Stimulated activated CD4-positive, alpha-beta T cell treated with anti-CD3 and anti-CD28 coated beads, Interleukin-15, amount 100 ng/mL, for 24 hours (primary cell): ENCODE measurements at regions not wholly inside any gene's neighbourhood (a gene's known extent, or its start where the extent isn't known, plus 50 kb on each side); places are given as distances from the start of the nearest gene placed in this dataset.
A peak's percentile ranks its signal among the peaks of the same experiment; 100 is the strongest.

Source experiments
- DNase-seq: peaks from one replicate; pipeline ENCODE4 v3.0.0-alpha.2; 2020

DNA sequence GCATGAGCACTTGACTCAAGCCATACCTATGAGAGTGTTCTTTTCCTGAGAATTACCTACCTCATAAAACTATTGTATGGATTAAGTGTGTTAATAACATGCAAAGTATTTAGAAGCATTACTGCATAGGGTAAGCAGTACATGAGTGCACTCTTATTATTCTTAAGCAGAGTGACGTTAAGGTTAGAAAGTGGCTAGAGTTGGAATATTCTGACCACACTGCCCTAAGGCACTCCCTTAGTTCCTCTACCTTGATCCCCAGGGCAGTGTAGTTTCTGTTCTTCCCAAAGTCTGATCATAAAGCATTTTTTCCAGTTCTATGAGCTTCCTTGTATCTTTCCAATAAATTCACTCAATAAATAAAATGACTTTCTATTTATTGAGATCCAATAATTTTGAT lies 189.2 kb downstream of the PCSK1 start:
- DNase-seq = no peak

DNA sequence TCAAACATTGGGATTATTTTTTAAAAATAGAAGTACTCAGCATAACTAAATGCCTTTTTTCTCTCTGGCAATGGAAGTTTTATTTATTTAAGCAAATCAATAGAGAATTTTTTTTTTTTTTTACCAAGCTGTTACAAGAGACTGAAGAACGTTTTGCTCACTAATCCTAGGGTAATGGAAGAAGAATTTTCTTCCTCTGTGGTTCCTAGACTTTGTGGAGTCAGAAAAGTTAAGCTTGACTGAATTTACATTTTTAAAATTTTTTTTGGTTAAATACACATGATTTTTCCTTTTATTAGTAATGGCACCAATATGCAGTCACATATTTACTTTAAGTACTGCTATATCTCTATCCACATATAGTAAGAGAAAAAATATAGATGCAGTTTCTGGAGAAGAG lies 189.8 kb downstream of the PCSK1 start:
- no peak for DNase-seq

DNA sequence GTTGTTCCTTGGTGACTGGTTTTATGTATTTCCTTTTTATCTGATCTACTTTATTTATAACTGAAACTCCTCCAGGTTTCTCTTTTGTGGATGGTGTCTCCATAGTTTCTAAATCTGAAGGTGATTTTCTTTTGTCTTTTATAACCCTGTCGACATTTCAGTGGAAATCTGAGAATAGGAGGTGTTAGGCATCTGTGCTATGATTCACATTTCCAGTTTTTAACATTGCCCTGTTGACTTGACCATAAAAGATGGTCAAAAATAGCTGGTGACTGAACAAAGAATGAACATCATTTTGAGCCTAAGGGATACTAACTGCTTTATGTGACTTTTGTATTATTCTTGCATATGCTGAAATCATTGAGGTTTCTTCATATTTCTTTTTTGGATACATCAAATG lies 190.5 kb downstream of the PCSK1 start:
- no peak for DNase-seq

DNA sequence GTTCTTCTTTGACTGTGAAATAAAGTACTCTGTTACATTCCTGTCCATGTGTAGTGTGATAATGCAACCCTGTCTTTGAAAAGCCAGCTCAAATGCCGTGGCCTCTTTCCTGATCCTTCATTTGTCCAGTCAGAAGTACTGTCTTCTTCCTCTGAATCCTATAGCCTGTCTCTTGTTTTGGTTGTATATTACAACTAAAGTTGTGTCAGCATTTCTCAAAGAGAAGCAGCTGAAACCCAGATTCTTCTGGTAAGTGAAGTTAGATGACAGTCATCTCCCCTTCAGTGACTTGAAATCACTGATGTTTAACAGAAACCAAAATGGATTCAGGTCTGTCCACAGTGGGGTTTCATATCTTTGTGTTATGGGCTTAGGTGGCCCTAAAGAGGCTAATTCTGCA lies 196.2 kb downstream of the PCSK1 start:
- no peak for DNase-seq

DNA sequence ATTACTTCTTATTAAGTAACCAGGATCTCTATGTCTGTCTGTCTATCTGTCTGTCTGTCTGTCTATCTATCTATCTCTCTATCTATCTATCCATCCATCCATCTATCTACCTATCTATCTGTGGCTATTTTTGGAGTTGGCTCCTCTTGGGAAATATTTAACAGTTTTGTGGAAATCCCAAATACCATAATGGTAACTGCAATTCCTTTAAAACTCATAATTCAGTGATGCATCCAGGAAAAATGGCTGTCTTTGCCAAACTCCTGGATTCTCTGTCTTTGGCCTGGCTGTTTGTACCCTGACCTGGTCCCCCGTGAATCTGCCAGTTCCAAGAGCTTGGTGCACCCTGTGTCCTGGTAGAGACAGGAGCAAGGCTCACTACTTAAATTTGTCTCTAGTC lies 197.0 kb downstream of the PCSK1 start:
- no peak for DNase-seq

DNA sequence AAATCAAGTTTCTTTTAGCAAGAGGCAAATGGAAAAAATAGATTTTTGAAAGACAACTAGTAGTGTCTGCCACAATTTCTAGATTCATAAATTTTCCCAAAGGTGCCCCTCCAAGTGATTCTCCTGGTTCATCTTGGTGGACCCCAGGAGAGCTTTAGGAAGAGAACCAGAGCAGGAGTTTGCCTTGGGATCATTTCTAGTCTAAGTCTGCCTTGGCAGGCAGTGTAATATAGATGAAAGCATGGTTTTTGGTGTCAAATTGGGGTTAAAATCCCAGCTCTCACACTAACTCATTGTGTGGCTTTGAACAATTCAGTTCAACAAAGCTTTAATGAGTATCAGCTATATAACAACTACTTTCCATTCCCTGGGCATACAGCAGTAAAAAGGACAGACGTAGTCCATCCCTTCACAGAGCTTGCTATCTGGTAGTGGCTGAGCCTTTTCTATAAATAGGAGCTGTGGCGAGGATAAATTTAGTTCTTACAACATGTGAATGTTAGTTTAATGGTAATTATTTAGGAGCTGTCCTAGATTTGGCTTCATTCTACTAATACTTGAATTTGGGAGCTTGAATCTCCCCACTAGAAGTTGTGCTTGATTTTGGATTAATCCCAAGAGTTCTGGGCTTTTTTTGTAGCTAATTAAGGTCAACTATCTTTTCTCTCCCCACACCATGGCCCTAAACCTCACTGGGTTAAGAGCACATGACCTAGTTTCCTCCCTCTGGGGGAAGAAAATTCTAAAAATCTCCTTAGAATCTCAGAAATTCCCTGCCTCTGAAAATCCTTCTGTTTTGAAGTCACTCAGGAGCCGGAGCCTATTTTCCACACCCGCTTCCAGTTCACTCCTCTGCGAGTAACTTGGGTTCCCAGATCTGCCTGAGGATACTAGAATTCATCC lies 197.8 kb downstream of the PCSK1 start:
- no peak for DNase-seq

DNA sequence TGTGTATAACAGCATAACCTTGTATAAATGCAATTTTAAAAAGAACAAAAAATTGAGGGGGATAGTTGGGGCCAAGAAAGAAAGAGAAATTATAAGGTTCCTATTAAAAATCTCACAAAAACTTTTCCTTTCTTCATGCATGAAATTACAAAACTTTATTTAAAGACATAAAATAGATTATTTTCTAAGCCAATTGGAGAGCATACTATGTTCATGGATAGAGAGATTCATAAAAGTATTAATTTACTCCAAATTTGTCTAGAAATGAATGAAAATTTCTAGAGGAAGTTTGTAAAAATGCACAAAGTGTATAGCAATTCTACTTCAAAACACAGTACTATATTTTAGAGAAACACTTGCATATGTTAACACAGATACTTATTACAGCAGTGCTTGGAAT lies 200.4 kb downstream of the PCSK1 start:
- DNase-seq = no peak

DNA sequence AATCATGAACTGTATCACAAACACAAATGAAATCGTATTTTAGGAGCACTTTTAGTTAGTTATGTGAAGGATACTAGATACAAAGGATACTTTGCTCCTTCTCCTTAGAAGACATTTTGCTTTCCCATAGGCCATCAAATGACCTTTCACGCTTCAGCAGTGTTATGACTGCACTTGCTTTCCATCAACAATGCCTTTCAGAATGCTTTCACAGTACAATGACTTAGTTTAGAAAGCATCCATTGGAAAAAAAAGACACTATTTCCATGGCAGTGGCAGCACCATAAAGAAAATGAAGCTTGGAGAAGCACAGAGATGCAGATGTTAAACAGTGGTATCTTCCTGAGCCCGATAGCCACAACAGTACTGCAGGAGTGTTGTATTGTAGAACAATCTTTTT lies 203.9 kb downstream of the PCSK1 start:
- DNase-seq = no peak

DNA sequence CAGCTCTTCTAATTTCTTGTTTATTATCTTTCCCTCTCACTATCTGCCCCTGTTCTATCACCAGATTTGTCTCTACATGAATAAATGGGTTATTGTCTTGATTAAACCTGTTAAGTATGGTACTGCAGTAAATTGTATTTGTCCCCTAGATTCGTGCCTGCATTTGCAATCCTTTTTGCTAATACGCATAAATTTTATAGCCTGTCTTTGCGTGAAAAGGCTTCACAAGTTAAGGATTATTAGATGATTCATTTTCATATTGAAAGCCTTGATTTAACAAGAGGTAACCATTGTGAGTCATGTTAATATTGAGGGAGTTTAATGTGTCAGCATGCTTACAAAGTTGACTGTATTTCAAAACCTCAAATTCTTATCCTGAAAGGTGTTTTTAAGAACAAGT lies 204.6 kb downstream of the PCSK1 start:
- DNase-seq = no peak

DNA sequence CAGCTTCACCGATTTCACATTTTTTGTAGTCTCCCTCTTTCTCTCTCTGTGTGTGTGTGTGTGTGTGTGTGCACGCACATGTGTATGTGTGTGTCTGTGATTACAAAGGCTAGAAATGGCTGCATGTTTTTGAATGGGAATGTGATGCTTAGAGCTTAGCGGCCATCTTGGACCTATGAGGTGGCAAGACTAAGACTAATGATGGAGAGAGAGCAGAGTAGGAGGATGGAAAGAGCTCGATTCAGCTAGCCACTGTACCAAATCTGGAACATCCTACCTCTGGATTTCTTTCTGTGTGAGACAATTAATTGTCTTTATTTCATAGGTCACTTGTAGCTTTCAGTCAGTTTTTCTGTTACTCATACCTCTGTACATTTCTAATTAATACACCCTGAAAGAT lies 205.1 kb downstream of the PCSK1 start:
- no peak for DNase-seq

DNA sequence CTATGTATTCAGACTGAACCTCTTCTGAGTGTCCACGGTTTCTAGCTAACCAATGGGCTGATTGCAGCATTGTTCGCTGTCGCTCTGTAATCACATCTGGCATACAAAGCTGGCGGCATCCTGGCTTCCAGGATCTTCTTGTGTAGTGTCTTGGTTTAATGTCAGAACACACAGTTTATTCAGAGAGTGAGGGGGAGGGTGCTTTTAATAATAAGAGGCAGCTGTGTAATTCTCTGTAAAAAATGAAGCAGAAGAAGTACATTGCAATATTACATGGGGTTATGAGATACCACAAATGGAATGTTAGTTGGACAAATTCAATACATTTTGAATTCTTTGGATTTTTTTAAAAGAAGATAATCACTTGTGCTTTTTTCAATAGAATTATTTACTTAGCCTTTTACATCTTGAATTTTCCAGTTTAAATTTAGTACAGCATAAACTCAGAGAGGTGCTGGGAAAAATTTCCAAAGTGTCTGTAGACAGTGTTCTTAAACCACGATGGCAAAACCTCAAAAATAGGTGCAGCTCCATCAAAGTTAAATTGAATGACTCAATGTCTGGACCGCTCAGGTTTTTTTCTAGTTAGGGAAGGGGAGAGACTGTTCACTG lies 206.0 kb downstream of the PCSK1 start:
- no peak for DNase-seq

DNA sequence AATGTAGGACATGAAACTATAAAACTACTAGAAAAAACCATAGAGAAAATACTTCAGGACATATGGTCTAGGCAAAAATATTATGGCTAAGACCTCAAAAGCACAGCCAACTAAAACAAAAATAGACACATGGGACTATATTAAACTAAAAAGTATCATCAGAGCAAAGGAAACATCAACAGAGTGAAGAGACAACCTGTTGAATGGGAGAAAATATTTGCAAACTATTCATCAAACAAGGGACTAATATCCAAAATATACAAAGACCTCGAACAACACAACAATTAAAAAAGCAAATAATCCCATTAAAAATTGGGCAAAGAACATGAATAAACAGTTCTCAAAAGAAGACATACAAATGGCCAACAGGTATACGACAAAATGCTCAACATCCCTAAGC lies 210.9 kb downstream of the PCSK1 start:
- no peak for DNase-seq

DNA sequence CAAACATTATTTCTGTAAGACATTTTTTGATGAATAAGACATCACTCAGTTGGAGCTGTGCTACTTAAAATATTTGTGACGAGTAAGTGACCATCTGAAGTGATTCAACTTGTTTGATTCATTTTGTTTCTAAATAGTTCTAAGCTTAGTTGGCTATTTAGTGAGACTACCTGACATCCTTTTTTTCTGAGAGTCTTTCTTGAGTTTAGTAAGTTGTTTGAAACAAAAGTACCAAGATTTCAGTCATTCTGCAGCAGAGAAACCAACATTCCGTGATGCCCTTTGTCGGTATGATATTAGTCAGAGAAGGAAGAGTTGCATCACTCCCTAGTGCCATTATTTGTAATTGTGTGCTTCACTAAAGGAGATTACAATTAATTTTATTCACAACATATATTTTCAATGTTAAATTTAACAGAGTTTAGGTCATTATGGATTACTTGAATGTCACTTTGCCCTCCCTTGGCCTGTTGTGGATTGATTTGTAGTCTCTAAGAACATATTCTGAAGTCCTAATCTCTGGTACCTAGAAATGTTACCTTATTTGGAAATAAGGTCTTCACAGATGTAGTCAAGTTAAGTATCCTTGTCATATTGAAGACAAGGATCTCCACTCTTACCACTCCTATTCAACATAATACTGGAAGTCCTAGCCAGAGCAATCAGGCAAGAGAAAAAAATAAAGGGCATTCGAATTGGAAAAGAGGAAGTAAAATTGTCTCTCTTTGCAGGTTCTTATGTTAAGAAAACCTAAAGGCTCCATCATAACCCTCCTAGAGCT lies 212.2 kb downstream of the PCSK1 start:
- peak; percentile 19 for DNase-seq

DNA sequence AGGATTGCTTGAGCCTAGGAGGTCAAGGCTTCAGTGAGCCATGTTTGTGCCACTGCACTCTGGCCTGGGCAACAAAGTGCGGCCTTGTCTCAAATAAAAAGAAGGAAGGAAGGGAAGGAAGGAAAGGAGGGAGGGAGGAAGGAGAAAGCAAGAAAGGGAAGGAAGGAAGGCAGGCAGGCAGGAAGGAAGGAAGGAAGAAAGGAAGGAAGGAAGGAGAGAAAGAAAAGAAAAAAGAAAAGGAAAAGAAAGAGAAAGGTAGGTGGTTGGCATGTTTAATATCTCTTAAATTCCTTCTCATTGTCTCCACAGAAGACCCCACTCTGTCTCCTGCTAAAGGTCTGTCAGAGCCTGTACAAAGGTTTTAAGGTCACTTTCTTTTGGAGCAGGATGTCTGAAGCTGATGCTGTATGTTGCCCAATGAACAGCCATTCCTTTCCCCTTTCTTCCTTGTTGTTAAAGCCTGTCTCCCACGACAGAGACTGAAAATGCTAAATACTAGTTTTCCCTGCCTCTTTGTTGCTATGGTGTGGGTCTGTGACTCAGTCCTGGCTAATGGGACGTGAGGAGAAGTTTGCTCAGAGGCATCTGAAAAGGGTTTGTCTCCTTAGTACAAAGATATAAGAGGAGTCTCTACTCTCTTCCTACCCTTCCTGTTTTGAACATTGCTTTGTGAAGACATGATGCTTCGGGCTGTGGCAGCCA lies 213.3 kb downstream of the PCSK1 start:
- peak; percentile 5 for DNase-seq

DNA sequence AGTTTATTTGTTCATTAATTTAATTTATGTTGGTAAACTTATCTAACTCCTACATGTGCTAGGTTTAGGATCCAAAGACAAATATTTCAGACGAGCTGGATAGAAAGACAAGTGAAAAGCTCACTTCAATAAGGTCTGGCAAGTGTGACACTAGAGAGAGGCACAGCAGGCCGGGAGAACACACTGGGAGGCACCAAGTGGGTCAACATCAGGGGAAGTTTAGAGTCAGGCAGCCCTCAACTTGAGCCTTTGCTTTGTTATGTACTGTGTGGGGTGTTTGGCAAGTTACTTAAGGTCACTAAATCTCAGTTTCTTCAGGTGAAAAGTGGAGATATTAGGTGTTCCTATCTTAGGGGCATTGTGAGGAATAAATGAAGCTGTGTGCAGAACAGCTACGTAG lies 214.4 kb downstream of the PCSK1 start:
- no peak for DNase-seq

DNA sequence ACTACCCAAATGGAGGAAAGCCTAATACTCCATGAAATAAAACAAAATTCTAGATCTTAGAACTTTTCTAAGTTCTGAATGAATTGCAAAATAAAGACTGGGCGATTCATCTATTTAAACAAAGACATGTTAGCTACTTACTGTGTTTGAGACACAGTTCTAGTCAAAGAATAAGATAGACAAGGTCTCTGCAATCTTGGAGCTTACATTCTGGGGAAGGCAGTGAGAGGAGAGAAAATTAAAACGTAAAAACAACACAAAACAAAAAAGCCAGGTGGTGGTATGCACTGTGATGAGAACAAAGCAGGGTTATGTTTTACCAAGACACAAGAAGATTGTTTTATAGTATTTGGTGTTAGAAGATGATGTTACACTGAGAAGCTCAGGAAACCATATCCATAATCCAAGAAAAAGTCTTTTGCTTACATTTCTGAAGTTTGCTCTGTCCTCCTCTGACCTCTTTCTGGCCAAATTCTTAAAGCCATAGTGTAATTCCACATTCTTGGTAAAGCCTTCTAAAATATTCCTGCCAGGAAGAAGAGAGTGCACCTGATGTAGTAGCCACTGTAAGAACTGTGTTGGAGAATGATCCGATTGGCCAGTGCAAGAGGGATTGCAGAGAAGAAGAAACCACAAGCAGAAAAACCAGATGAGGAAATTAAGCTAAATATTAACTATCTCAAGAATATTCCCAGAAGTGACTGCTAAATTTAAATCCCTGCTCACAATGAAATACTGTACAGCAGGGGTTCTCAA lies 218.4 kb downstream of the PCSK1 start:
- DNase-seq = no peak

DNA sequence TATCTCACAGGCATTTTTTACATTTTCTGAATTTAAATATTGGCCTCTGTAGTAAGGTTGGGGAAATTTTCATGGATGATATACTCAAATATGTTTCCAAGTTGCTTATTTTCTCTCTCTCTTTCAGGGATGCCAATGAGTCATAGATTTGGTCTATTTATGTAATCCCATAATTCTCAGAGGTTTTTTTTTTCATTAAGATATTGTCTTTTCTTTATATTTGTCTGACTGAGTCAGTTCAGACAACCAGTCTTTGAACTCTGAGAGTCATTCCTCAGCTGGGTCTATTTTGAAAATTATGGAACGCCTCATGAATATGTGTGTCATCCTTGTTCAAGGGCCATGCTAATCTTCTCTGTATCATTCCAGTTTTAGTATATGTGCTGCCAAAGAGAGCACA lies 223.2 kb downstream of the PCSK1 start:
- no peak for DNase-seq

DNA sequence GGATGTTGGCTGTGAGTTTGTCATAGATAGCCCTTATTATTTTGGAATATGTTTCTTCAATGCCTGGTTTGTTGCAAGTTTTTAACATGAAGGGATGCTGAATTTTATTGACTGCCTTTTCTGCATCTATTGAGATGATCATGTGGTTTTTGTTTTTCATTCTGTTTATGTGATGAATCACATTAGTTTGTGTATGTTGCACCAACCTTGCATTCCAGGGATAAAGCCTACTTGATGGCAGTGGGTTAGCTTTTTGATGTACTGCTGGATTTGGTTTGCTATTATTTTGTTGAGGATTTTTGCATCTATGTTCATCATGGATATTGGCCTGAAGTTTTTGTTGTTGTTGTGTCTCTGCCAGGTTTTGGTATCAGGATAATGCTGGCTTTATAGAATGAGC lies 225.6 kb downstream of the PCSK1 start:
- no peak for DNase-seq

DNA sequence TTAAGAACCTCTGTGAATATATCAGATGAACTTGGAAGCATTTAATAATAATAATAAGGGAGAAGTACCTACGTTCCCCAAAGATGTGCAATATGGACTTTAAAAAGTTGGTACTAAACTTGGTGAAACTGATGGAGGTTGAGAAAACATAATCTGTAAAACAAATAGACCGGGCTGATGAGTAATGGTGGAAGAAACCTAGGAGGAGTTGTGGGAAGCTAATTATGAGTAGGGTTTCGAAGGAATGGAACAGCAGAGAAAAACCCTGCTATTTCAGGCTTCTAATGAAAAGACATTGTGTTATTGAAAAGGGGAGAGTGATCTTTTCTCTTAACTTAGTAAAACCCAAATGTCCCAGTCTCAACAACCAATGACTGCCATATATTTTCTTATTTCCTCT lies 229.3 kb downstream of the PCSK1 start:
- DNase-seq = no peak

DNA sequence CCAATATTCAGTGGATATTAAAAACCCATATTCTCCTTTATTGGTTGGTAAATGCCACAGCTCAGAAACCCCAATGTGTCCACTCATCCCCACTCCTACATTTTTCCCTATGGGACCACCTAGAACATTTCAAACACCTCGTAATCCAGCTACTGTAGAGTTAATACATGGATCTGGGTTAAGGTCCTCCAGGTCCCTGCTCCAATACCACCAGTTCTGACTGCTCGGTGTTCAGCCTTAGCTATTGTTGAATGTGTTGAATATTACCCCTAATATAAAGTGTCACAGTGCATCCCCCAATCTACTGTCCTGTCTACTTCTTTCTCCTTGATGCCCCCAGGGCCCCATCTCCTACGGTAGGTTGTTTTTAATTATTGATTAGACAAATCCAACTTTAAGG lies 231.5 kb downstream of the PCSK1 start:
- no peak for DNase-seq

DNA sequence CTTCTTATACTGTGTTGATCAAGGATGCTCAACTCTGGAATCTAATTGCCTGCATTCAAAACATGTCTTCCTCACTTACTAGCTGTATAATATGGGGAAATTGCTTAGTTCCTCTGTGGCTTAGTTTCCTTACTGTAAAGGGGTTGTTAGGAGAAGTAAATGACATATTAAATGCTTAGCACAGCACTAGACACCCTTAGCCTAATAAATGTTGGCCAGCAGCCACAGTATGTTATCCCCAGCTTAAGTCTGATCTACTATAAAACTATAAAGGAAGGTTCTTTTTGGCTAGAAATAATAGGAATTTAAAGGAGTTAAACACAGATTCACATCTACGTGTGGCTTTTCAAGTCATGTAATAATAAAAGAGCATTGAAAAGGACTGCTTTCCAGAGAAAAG lies 232.4 kb downstream of the PCSK1 start:
- no peak for DNase-seq

DNA sequence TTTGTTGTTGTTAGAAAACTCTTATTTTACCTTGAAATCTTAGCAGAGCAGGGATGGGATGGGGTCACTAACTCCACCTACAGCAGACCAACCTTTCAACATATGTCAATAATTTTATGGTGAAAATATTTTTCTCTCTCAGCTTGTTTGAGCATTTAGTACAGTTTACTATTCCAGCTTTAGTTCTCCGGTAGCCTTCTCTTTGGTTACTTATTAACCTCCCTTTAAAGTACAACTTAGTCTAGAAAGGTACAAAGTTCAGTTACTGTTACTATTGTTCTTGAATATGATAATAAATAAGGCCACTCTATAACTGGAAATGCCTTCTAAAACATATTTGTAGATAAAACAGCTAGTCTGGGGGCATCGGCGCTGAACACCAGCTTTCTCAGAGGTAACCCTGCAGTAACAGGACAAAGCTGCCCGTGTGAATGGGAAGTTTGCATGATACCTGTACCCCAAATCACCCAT lies 233.3 kb downstream of the PCSK1 start:
- DNase-seq = no peak
